IPS-15b (cell line): ENCODE measurements at regions not wholly inside any gene's neighbourhood (a gene's known extent, or its start where the extent isn't known, plus 50 kb on each side); places are given as distances from the start of the nearest gene placed in this dataset.

Experiments
- H3K27me3 ChIP-seq: one replicate; pipeline ENCODE4 v1.6.1; 2013; ENCODE audit warnings: low read length; ENCODE audit not compliant: control insufficient read depth, insufficient read depth
- H3K36me3 ChIP-seq: one replicate; pipeline ENCODE4 v1.6.1; 2013; ENCODE audit warnings: low read length; ENCODE audit not compliant: control insufficient read depth, insufficient read depth
- H3K4me1 ChIP-seq: one replicate; pipeline ENCODE4 v1.6.1; 2013; ENCODE audit warnings: mild to moderate bottlenecking, low read length; ENCODE audit not compliant: control insufficient read depth, insufficient read depth
- H3K4me3 ChIP-seq: one replicate; pipeline ENCODE4 v1.5.1; 2013; ENCODE audit warnings: low read depth, low read length
- H3K9ac ChIP-seq: one replicate; pipeline ENCODE4 v1.6.1; 2013; ENCODE audit warnings: low read depth, mild to moderate bottlenecking, low read length
- H3K9me3 ChIP-seq: one replicate; pipeline ENCODE4 v1.6.1; 2013; ENCODE audit warnings: mild to moderate bottlenecking, low read length; ENCODE audit not compliant: control insufficient read depth, insufficient read depth

DNA sequence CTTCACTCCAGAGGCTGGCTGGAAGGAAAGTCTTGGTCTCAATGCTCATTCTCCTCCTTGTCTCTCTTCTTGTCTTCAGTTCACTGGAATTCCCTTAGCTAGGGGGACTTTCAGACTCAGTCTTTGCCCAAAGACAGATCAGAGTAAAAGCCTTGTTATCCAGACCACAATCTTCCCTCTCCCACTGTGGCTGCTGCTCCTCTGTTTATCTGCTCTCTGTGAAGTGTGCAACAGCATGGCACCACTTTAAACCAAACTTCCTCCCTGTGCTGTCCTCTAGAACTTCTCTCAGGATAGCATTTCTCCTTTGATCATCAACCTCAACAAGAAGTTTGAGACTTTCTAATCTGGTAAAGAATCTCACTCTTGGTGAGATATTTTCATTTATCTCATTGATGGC lies 530.1 kb upstream of the SLIT2 start:
- Histone ChIP-seq H3K36me3 (no peaks in the 10 kb centered on the region), H3K4me3 (no peak overlapping the region), H3K9me3 (no peaks in the 10 kb centered on the region), H3K4me1 (no peaks in the 10 kb centered on the region), H3K9ac (no peak overlapping the region), H3K27me3 (no peaks in the 10 kb centered on the region)

DNA sequence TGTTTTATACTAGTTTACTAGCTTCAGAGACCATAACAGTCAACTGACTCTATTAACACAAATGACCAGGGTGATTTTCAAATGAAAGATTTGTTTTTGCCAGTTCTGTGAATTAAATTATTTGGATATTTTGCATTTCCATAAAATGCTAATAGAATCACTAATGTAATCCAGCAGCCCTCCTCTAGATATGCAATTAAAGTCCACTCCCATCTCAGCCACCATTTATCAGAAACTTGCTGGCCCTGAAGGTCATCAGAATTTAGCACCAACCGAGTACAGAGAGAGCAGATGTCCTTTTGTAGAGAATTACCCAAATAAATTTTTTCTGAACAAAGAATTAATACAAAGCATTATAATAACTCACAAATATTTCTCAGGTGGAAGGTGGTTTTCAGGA lies 531.1 kb upstream of the SLIT2 start:
- no peaks in the 10 kb centered on the region for H3K27me3 ChIP-seq
- no peaks in the 10 kb centered on the region for H3K4me1 ChIP-seq

DNA sequence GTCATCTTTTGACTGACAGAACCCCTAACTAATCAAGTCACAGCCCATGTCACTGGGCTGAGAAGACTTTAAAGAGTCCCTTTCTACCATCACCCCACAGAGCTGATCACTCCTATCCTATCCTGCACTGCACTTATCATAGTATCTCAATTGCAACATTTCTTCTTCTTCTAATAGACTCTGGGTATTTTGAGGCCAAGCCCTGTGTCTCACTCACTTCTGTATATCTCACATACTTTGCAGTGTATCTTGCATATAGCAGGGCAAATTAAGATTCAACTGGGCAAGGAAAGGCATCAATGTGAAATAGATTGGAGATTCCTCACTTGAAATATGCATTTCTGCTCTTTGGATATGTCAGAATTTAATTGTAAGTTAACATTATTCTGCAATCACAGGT lies 531.5 kb upstream of the SLIT2 start:
- Histone ChIP-seq H3K9me3 (no peaks in the 10 kb centered on the region), H3K27me3 (no peaks in the 10 kb centered on the region), H3K36me3 (no peaks in the 10 kb centered on the region), H3K4me3 (no peak overlapping the region), H3K9ac (no peak overlapping the region), H3K4me1 (no peaks in the 10 kb centered on the region)

More for the DNA sequence above, 531.1 kb upstream of the SLIT2 start:
- Histone ChIP-seq H3K9me3 (no peaks in the 10 kb centered on the region), H3K4me3 (no peak overlapping the region), H3K9ac (no peak overlapping the region), H3K36me3 (no peaks in the 10 kb centered on the region)

DNA sequence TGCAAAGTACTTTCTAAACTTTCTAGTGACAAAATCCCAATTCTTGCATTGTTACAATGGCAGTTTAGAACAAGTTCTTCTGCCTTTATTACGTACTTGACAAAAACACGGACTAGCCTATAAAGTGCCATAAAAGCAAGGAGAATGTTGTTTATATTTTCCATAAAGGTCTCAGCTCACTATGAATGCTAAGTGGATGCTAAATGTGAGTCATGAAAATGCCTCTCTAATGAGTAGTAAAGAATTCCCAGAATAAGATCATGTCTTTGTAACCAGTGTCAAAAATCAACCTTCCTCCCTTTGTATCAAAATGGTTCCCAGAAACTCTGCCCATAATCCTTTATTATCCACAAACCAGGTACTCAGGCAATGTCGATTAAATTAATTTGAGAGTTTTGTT lies 539.8 kb upstream of the SLIT2 start:
- no peak overlapping the region for H3K9ac ChIP-seq
- H3K4me1 ChIP-seq: no peaks in the 10 kb centered on the region
- no peaks in the 10 kb centered on the region for H3K36me3 ChIP-seq
- H3K27me3 ChIP-seq: no peaks in the 10 kb centered on the region
- H3K4me3 ChIP-seq: no peak overlapping the region
- H3K9me3 ChIP-seq: no peaks in the 10 kb centered on the region

DNA sequence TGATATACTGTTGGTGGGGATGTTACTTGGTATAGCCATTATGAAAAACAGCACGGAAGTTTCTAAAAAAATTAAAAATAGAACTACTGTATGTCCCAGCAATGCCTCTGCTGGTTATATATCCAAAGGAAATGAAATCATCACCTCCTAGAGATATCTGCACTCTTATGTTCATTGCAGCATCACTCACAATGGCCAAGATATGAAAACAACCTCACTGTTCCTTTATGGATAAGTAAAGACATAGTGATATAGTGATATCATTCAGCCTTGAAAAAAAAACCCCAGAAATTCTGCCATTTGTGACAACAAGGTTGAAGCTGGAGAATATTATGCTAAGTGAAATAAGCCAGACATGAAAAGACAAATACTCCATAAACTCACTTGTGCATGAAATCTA lies 543.8 kb upstream of the SLIT2 start:
- no peaks in the 10 kb centered on the region for H3K4me1 ChIP-seq
- no peak overlapping the region for H3K4me3 ChIP-seq
- H3K9ac ChIP-seq: no peak overlapping the region
- H3K9me3 ChIP-seq: no peaks in the 10 kb centered on the region
- no peaks in the 10 kb centered on the region for H3K27me3 ChIP-seq
- H3K36me3 ChIP-seq: no peaks in the 10 kb centered on the region

DNA sequence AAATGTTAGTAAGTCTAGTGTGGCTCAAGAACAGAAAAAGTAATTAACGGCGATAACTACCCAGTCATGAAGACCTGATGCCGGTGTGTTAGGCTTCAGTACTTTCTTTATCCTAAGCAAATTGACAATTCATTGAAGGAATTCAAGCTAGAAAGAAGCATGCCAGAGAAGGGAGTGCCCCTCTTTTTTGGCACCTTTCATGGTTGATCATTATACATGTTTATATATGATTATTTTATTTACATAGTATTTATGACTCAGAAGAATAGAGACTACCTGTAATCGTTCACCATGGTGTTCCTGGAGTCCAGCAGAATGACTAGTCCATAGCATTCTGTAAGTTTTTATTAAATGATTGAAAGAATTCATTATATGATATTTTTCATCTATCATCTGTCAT lies 548.3 kb upstream of the SLIT2 start:
- Histone ChIP-seq H3K27me3 (no peaks in the 10 kb centered on the region), H3K4me1 (no peaks in the 10 kb centered on the region), H3K9ac (no peak overlapping the region), H3K36me3 (no peaks in the 10 kb centered on the region), H3K4me3 (no peak overlapping the region), H3K9me3 (no peaks in the 10 kb centered on the region)

DNA sequence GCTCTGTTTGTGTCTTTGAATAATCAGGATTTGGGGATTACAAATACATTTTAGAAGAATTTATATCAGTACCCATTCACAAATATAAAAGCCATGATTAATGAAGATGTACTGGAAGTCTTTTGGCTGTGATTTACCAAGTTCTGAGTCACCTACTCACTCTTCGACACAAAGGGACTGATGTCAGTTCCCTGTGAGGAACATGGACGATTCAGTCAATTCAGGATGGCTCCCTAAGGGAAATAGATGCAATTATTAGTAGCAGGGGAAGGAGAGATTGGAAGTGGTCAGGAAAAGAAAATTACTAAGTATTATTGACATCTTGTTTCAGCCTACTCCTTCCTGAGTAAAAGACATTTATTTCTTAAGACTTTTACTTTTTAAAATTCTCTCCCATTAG lies 550.7 kb upstream of the SLIT2 start:
- no peaks in the 10 kb centered on the region for H3K27me3 ChIP-seq
- H3K9ac ChIP-seq: no peak overlapping the region
- no peaks in the 10 kb centered on the region for H3K9me3 ChIP-seq
- no peaks in the 10 kb centered on the region for H3K4me1 ChIP-seq
- no peak overlapping the region for H3K4me3 ChIP-seq
- H3K36me3 ChIP-seq: no peaks in the 10 kb centered on the region

DNA sequence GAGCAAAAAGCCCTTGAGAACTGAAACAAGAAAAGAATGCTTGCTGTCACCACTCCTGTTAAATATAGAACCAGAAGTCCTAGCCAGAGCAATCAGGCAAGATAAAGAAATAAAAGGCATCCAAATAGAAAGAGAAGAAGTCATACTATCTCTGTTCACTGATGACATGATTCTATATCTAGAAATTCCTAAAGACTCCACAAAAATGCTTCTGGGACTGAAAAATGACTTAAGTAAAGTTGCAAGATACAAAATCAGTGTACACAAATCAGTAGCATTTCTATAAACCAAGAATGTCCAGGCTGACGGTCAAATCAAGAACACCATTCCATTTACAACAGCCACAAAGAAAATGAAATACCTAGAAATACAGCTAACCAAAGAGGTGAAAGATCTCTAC lies 552.7 kb upstream of the SLIT2 start:
- Histone ChIP-seq H3K4me1 (no peaks in the 10 kb centered on the region), H3K27me3 (no peaks in the 10 kb centered on the region), H3K9ac (no peak overlapping the region), H3K36me3 (no peaks in the 10 kb centered on the region), H3K9me3 (no peaks in the 10 kb centered on the region), H3K4me3 (no peak overlapping the region)

DNA sequence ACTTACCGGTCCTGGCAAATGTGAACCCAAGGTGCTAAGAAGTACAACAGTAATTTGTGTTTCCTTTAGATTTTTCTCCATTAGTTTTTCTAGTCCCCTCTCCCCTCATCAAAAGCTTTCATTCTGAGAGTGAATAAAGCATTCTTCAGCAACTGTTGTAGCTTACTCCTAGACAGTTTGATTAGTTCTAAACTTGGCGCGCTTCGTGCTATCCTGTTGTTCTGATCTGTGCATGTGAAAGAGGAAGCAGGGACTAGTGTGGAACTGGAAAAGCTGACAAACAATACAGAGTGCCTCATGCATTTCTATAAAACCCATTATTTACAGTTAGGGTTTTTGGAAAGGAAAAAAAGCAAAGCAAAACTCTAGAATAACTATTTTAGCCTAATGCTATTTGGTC lies 556.9 kb upstream of the SLIT2 start:
- Histone ChIP-seq H3K4me1 (no peaks in the 10 kb centered on the region), H3K27me3 (no peaks in the 10 kb centered on the region), H3K9me3 (no peaks in the 10 kb centered on the region), H3K4me3 (no peak overlapping the region), H3K9ac (no peak overlapping the region), H3K36me3 (no peaks in the 10 kb centered on the region)

DNA sequence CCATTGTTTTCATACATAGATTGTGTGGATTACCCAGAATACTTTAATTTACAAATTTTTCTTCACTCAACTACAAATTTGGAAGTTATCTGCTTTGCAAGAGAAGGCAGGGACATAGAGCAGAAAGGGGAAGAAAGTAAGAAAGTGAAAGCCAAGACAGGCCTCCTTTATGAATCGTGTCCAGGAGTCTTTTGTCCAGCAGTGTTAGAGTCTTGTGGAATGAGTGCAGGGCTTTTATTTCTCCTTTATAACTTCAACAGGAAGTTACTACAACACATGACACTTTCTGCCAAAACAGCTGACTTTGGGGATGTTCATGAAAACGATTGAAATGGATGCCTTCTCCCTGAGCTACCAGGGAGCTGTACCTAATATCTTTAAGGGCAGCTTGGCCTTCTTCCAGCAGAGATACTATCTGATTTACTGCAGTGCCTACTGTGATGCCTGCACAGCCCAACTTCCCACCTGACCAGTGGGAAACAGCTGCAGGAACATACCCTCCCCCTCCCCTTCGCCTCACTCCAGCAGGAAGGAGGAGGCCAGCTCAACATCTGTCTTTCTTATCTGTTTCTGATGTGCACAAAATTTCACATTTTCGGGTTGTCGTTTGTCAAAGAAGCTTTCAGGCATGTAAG lies 557.7 kb upstream of the SLIT2 start:
- no peaks in the 10 kb centered on the region for H3K4me1 ChIP-seq
- H3K36me3 ChIP-seq: no peaks in the 10 kb centered on the region
- H3K4me3 ChIP-seq: no peak overlapping the region
- no peak overlapping the region for H3K9ac ChIP-seq
- no peaks in the 10 kb centered on the region for H3K9me3 ChIP-seq
- no peaks in the 10 kb centered on the region for H3K27me3 ChIP-seq

DNA sequence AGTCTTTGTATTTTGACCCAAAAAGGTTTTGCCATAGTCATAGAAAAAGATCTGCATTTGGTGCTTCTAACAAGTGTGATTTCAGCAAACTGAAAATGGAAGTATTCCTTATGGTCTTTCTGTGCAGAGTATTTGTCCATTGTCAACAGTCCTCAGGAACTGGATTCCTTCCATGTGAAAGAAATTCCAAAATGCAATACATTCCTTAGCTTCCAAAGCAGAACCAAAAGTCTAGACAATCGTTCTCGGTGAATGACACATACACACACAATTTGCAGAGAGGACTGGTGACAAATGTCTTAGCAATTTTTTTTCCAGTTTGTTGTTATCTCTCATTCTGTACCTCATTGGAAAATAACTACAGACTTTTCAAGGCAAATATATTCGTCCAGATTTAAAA lies 562.2 kb upstream of the SLIT2 start:
- H3K9me3 ChIP-seq: no peaks in the 10 kb centered on the region
- no peaks in the 10 kb centered on the region for H3K4me1 ChIP-seq
- no peaks in the 10 kb centered on the region for H3K36me3 ChIP-seq
- no peak overlapping the region for H3K4me3 ChIP-seq
- no peaks in the 10 kb centered on the region for H3K27me3 ChIP-seq
- H3K9ac ChIP-seq: no peak overlapping the region

DNA sequence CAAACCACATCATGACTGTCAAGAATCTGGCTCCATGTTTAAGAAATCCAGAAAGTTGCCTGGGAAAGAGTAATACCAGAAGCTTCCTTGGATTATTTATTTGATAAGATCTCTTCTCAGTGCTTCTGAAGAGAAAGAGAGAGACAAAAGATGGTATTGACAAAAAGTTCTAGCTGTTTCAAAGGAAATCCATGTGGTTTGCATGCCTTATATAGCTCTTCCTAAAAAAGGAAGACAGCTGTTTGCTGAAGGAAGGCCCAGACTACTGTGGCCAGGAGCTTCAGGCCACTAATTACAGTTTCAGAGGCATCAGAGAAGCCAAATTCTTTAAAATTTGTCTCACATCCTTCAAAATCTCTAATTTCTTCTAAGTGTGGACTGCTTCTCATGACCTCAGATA lies 565.2 kb upstream of the SLIT2 start:
- H3K4me3 ChIP-seq: no peak overlapping the region
- no peak overlapping the region for H3K9ac ChIP-seq
- no peaks in the 10 kb centered on the region for H3K36me3 ChIP-seq
- no peaks in the 10 kb centered on the region for H3K9me3 ChIP-seq
- no peaks in the 10 kb centered on the region for H3K27me3 ChIP-seq
- no peaks in the 10 kb centered on the region for H3K4me1 ChIP-seq
